ENCODE measurements at regions not wholly inside any gene's neighbourhood (a gene's known extent, or its start where the extent isn't known, plus 50 kb on each side); places are given as distances from the start of the nearest gene placed in this dataset.

- TF ChIP-seq CTCF (IDR thresholded peaks at IDR 0.05; ENCODE audit: low read length) (no peak), EZH2 (IDR thresholded peaks at IDR 0.05; ENCODE audit: borderline replicate concordance, low read length) (no peak)
These were observed 311.0 kb downstream of the HLX start for GRCh38 chr1:221190249-221190648.
